Thyroid gland (tissue), 4 donors: ENCODE measurements at regions not wholly inside any gene's neighbourhood (a gene's known extent, or its start where the extent isn't known, plus 50 kb on each side); places are given as distances from the start of the nearest gene placed in this dataset.
"Not testable (repeated sequence)": the region's sequence is repeated elsewhere in the genome, so short reads cannot be mapped to it uniquely, and the experiment has no call there.

Experiments
- DNase-seq, 2 donors: peaks; one replicate each; pipeline ENCODE4 v3.0.0-alpha.2; 2019
- H3K27ac ChIP-seq, 3 donors: fragments of 200-600 bp; sonication (generic); 1 replicate in 2 of 3; 2 replicates in 1 of 3; pipeline ENCODE4 v1.5.1; 2016 to 2019; ENCODE audit warnings: mild to moderate bottlenecking in 1 of 3, moderate library complexity in 1 of 3
- H3K27me3 ChIP-seq: fragments of 200-600 bp; sonication (generic); one replicate; pipeline ENCODE4 v1.5.1; 2019
- H3K36me3 ChIP-seq, 2 donors: fragments of 200-600 bp; sonication (generic); one replicate each; pipeline ENCODE4 v1.5.1; 2016 to 2019
- H3K4me1 ChIP-seq, 2 donors: fragments of 200-600 bp; sonication (generic); one replicate each; pipeline ENCODE4 v1.5.1; 2017 to 2019
- H3K4me3 ChIP-seq, 3 donors: fragments of 200-600 bp; sonication (generic); replicated peaks in 1 of 3; 1 replicate in 2 of 3; 2 replicates in 1 of 3; pipeline ENCODE4 v1.5.1; 2016; ENCODE audit warnings: mild to moderate bottlenecking in 1 of 3
- H3K9me3 ChIP-seq: fragments of 200-600 bp; sonication (generic); one replicate; pipeline ENCODE4 v1.5.1; 2017
- POLR2A ChIP-seq, 2 donors: fragments of 450-650 bp; IDR thresholded peaks; one replicate each; pipeline ENCODE4 v1.6.1; 2017; ENCODE audit warnings: antibody characterized with exemption in 2 of 2, mild to moderate bottlenecking in 2 of 2, moderate library complexity in 1 of 2
- WGBS, 2 donors: methylation state at CpG; one replicate each; pipeline ENCODE4 v1.1.5; 2017; 5-methylcytosine and 5-hydroxymethylcytosine counted together
- intact Hi-C: fragments of 100-400 bp; cut with DNase I; formaldehyde crosslinking; loops from one replicate; pipeline ENCODE4 v1.15.1; 2023
- TF ChIP-seq, protein P1 (sequence below), 6 experiments: fragments of 200-600 bp in 3 of 6; fragments of 450-650 bp in 3 of 6; sonication (generic) in 3 of 6; IDR thresholded peaks; one replicate each; pipeline ENCODE4 v1.5.1; 2016 to 2019; ENCODE audit warnings: antibody characterized with exemption in 6 of 6, mild to moderate bottlenecking in 2 of 6, inconsistent platforms in 1 of 6, moderate library complexity in 1 of 6

DNA sequence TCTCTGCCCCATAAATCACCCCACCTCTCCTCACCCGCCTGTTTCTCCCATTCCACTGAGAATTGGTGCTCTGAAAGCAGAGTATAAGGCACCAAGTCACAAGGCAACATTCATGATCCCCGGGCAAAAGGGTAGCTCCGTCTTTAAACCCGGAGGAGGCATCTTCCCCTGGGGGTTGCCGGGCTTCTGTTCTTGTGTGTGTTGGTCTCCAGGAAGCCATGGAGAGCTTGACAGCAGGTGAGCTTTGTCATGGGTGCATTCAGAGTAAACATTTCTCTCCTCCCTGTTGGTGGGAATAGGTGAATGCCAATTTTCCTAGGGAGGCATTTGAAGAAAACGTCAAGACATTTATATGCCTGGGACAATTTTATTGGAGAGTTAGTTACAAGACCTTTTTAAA is 275.5 kb upstream of the USP9Y start:
- intact Hi-C loops = no loop called here
- Histone ChIP-seq H3K9me3 (no peaks in the 10 kb centered on the region), H3K36me3 (no peaks in the 10 kb centered on the region), H3K27ac (no peak overlapping the region), H3K4me1 (no peaks in the 10 kb centered on the region), H3K4me3 (no peak overlapping the region), H3K27me3 (no peaks in the 10 kb centered on the region)
- no peak for DNase-seq
- 20 to 35% methylated on average over 1 to 6 of the region's 6 CpGs for WGBS, 2 donors
- no peak for TF ChIP-seq POLR2A (IDR thresholded peaks at IDR 0.05)
- TF ChIP-seq, protein P1, sequence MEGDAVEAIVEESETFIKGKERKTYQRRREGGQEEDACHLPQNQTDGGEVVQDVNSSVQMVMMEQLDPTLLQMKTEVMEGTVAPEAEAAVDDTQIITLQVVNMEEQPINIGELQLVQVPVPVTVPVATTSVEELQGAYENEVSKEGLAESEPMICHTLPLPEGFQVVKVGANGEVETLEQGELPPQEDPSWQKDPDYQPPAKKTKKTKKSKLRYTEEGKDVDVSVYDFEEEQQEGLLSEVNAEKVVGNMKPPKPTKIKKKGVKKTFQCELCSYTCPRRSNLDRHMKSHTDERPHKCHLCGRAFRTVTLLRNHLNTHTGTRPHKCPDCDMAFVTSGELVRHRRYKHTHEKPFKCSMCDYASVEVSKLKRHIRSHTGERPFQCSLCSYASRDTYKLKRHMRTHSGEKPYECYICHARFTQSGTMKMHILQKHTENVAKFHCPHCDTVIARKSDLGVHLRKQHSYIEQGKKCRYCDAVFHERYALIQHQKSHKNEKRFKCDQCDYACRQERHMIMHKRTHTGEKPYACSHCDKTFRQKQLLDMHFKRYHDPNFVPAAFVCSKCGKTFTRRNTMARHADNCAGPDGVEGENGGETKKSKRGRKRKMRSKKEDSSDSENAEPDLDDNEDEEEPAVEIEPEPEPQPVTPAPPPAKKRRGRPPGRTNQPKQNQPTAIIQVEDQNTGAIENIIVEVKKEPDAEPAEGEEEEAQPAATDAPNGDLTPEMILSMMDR (IDR thresholded peaks at IDR 0.05) = no peak

DNA sequence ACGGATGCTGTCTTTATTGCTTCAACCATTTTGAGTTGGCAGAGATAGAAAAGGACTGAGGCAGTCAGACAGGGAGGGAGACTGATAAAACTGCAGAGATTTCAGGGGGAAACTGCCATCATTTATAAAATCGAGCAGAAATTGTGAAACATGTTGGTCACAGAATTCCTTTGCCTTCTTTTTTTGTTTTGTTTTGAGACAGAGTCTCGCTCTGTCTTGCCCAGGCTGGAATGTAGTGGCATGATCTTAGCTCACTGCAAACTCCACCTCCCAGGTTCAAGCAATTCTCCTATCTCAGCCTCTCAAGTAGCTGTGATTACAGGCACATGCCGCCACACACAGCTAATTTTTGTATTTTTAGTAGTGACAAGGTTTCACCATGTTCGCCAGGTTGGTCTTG is 273.7 kb upstream of the USP9Y start:
- 77 to 84% methylated on average over 5 of the region's 5 CpGs for WGBS, 2 donors
- Histone ChIP-seq H3K27me3 (no peaks in the 10 kb centered on the region), H3K4me3 (no peak overlapping the region), H3K36me3 (no peaks in the 10 kb centered on the region), H3K9me3 (no peaks in the 10 kb centered on the region), H3K4me1 (no peaks in the 10 kb centered on the region), H3K27ac (no peak overlapping the region)
- no peak for TF ChIP-seq POLR2A (IDR thresholded peaks at IDR 0.05)
- TF ChIP-seq, protein P1 (IDR thresholded peaks at IDR 0.05) = no peak
- intact Hi-C loops = no loop called here
- no peak for DNase-seq

DNA sequence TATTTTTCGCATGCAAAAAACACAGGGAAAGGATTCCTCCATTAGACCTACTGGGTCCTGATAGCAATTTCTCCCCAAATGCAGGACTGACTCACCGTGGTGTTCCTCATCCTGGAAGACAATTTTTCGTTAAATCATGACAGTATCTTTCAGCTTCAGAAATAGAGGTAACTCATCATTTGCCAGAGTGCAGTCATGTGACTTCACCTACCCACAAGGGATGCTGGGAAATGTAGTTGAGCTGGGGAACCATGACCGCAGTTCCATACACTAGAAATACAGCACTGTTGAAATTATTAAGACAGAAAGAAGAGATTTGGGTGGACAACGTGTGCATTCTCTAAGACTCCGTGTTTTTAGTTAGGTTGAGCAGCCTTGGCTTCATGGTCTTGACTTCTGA is 269.5 kb upstream of the USP9Y start:
- Histone ChIP-seq H3K4me3 (no peak overlapping the region), H3K9me3 (no peaks in the 10 kb centered on the region), H3K27ac (no peak overlapping the region), H3K27me3 (no peaks in the 10 kb centered on the region), H3K4me1 (no peaks in the 10 kb centered on the region), H3K36me3 (no peaks in the 10 kb centered on the region)
- intact Hi-C loops = no loop called here
- WGBS, 2 donors = 25% methylated on average over 6 of the region's 6 CpGs
- no peak for TF ChIP-seq POLR2A (IDR thresholded peaks at IDR 0.05)
- TF ChIP-seq, protein P1 (IDR thresholded peaks at IDR 0.05) = no peak
- no peak for DNase-seq

DNA sequence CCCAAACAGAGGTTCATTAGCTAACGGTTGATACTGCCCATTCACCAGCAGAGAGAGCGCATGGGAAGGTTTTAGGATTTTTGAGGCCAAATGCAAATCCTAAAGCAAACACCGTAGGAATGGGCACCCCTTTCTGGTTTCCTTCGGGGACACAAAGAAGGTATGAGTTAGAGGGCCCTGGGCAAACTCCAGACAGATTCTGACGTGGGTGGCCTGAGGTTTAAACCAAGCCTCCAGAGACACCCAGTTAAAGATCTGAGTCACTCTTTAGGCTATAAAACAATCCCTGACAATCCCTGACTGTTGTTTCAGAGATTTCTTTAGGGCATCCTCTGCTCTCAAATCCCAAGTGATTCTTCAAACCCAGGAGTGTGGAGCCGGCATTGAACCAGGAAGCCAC is 262.2 kb upstream of the USP9Y start:
- H3K9me3 ChIP-seq, intact Hi-C loops, DNase-seq, H3K36me3 ChIP-seq, H3K27me3 ChIP-seq, H3K4me1 ChIP-seq, H3K27ac ChIP-seq, H3K4me3 ChIP-seq: not testable (repeated sequence)
- WGBS, 2 donors = 62 to 68% methylated on average over 2 to 4 of the region's 6 CpGs

DNA sequence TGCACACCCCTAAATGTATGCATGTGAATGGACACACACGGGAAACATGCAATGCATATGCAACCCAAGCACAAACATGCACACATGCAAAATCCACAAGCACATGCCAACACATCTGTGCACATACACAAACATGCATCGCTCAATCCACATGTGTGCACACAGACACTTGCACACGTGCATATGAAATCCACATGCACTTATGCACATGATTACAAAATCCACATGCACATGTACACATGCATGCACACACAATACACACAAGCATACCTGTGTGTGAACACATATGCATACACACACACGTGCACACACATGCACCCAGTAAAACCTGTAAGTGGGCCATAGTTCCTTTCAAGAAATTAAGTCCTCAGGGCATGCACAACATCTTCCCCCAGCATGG is 256.8 kb upstream of the USP9Y start:
- Histone ChIP-seq H3K36me3 (no peaks in the 10 kb centered on the region), H3K4me3 (no peak overlapping the region), H3K4me1 (no peaks in the 10 kb centered on the region), H3K27ac (no peak overlapping the region), H3K9me3 (no peaks in the 10 kb centered on the region), H3K27me3 (no peaks in the 10 kb centered on the region)
- intact Hi-C loops = no loop called here
- DNase-seq = no peak
- WGBS, 2 donors = 79 to 86% methylated on average over 2 to 3 of the region's 4 CpGs
- TF ChIP-seq, protein P1 (IDR thresholded peaks at IDR 0.05) = no peak
- TF ChIP-seq POLR2A (IDR thresholded peaks at IDR 0.05) = no peak

DNA sequence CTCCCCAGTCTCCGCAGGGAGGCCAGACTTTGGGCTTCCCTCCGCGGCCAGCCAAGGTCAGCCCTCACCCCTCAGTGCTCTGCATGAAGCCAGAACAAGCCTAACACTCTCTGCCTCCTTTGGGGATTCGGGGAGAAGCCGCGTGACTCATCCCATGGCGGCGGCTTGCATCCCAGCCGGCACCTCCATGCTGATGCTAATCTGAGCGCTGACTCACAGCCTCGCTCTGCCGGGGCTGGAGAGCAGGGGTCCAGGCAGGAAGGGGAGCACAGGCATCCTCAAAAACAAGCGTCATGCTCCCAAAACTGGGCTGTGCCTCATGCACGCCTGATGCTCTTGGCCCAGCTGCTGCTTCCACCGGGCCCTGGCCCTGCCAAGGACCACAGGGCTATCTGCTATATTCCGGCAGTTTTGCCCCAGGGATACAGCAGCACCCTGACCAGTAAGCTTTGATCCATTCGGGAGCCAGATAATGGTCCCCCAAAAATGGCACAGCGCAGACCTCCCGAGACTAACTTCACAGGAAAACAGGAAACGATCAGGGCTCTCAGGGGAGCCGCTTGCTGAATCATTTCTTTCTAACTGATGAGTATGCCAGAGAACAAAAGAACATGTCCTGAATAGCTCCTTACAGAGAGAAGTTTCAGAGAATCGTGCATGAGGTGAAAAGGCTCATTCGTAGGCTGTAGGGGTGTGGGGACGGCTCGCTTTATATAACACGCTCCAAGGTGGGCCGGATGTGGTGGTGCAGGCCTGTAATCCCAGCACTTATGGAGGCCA is 254.4 kb upstream of the USP9Y start:
- H3K27ac ChIP-seq, DNase-seq, intact Hi-C loops, H3K4me3 ChIP-seq, H3K4me1 ChIP-seq, H3K9me3 ChIP-seq, H3K27me3 ChIP-seq, H3K36me3 ChIP-seq: not testable (repeated sequence)
- 84 to 91% methylated on average over 9 to 15 of the region's 27 CpGs for WGBS, 2 donors

DNA sequence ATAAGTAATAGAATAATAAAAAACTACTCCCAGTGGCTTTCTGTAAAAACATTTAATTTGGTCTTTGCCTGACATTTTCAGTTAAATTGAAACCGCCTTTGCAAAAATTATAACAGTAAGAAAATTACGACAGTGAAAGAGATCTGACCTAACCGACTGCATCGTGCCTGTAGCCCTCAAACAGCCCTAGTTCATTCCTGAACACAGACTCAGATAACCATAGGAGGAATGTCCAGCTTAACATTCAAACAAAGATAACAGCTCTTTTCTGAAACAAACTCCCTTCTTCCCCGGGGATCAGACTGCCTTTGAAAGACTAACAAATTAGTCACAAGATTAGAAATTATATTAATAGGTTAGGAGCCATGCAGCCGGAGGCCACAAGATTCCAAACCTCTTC is 252.5 kb upstream of the USP9Y start:
- DNase-seq, H3K36me3 ChIP-seq, intact Hi-C loops, H3K27ac ChIP-seq, H3K4me3 ChIP-seq, H3K4me1 ChIP-seq, H3K27me3 ChIP-seq, H3K9me3 ChIP-seq: not testable (repeated sequence)
- 80 to 87% methylated on average over 5 to 6 of the region's 6 CpGs for WGBS, 2 donors

DNA sequence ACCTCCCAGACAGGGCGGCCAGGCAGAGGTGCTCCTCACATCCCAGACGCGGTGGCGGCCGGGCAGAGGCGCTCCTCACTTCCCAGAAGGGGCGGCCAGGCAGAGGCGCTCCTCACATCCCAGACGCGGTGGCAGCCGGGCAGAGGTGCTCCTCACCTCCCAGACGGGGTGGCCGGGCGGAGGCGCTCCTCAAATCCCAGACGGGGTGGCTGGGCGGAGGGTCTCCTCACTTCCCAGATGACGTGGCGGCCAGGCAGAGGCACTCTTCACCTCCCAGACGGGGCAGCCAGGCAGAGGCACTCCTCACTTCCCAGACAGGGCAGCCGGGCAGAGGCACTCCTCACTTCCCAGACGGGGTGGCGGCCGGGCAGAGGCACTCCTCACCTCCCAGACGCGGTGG is 247.7 kb upstream of the USP9Y start:
- H3K27ac ChIP-seq, H3K4me1 ChIP-seq, intact Hi-C loops, H3K9me3 ChIP-seq, DNase-seq, H3K27me3 ChIP-seq, H3K36me3 ChIP-seq, H3K4me3 ChIP-seq: not testable (repeated sequence)
- no CpG with 5 or more reads among the region's 26 CpGs for WGBS, 2 donors
